ENCODE measurements at regions not wholly inside any gene's neighbourhood (a gene's known extent, or its start where the extent isn't known, plus 50 kb on each side); places are given as distances from the start of the nearest gene placed in this dataset.

DNA sequence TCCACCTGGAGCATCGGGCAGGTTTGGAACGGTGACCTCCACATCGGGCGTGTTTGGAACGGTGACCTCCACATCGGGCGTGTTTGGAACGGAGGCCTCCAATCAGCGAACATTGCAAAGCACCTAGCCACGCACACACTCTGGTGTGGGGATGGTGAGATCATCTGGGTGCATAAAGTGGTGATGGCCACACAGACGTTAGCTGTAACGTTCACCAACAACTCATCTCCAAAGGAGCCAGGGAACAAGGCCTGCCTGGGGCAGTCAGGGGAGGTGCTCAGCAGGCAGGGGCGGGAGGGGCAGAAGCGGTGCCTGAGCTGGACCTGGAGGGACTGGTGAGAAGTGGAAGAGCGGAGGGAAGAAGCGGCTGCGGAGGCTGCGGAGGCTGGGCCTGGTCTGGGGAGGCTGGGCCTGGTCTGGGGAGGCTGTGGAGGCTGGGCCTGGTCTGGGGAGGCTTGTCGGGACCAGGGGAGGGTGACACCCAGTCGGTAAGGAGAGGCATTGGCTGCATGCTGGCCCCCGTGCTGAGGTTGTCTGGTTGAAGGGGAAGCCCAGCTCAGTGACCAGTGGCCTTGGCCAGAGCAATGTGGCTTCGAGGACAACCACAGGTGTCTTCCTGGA, 89.9 kb downstream of the PSMB1 start:
- TF ChIP-seq, protein P1, sequence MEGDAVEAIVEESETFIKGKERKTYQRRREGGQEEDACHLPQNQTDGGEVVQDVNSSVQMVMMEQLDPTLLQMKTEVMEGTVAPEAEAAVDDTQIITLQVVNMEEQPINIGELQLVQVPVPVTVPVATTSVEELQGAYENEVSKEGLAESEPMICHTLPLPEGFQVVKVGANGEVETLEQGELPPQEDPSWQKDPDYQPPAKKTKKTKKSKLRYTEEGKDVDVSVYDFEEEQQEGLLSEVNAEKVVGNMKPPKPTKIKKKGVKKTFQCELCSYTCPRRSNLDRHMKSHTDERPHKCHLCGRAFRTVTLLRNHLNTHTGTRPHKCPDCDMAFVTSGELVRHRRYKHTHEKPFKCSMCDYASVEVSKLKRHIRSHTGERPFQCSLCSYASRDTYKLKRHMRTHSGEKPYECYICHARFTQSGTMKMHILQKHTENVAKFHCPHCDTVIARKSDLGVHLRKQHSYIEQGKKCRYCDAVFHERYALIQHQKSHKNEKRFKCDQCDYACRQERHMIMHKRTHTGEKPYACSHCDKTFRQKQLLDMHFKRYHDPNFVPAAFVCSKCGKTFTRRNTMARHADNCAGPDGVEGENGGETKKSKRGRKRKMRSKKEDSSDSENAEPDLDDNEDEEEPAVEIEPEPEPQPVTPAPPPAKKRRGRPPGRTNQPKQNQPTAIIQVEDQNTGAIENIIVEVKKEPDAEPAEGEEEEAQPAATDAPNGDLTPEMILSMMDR (IDR thresholded peaks at IDR 0.05; ENCODE audit: unreplicated experiment): no peak
- Mint-ChIP-seq H3K36me3 (no peaks in the 10 kb centered on the region), H3K9me3 (peaks cover 3% of the 10 kb centered on the region), H3K27me3 (ENCODE audit: low read depth) (peaks cover 12% of the 10 kb centered on the region), H3K4me1 (no peaks in the 10 kb centered on the region), H3K4me3 (no peak overlapping the region), H3K27ac (no peak overlapping the region)
- DNase-seq (ENCODE audit: low spot score in 2 of 2, unreplicated experiment in 2 of 2): no peak

GRCh38 chr6:170462366-170463020, 90.6 kb downstream of the PSMB1 start:
- peaks cover 12% of the 10 kb centered on the region for H3K27me3 Mint-ChIP-seq (ENCODE audit: low read depth)
- TF ChIP-seq, protein P1 (IDR thresholded peaks at IDR 0.05; ENCODE audit: unreplicated experiment): no peak
- DNase-seq (ENCODE audit: low spot score in 2 of 2, unreplicated experiment in 2 of 2): no peak
- H3K36me3 Mint-ChIP-seq: no peaks in the 10 kb centered on the region
- H3K9me3 Mint-ChIP-seq: no peaks in the 10 kb centered on the region
- no peaks in the 10 kb centered on the region for H3K4me1 Mint-ChIP-seq
- no peak overlapping the region for H3K4me3 Mint-ChIP-seq
- H3K27ac Mint-ChIP-seq: no peak overlapping the region

GRCh38 chr6:170461556-170462365, 91.3 kb downstream of the PSMB1 start:
- no peak overlapping the region for H3K27ac Mint-ChIP-seq
- H3K27me3 Mint-ChIP-seq (ENCODE audit: low read depth): peaks cover 14% of the 10 kb centered on the region
- peak in 1 of 2 experiments; percentile 36 for DNase-seq (ENCODE audit: low spot score in 2 of 2, unreplicated experiment in 2 of 2)
- no peaks in the 10 kb centered on the region for H3K4me1 Mint-ChIP-seq
- H3K36me3 Mint-ChIP-seq: no peaks in the 10 kb centered on the region
- TF ChIP-seq, protein P1 (IDR thresholded peaks at IDR 0.05; ENCODE audit: unreplicated experiment): no peak
- no peaks in the 10 kb centered on the region for H3K9me3 Mint-ChIP-seq
- H3K4me3 Mint-ChIP-seq: no peak overlapping the region

- H3K27me3 Mint-ChIP-seq (ENCODE audit: low read depth): peaks cover 14% of the 10 kb centered on the region
- TF ChIP-seq, protein P1 (IDR thresholded peaks at IDR 0.05; ENCODE audit: unreplicated experiment): no peak
- no peaks in the 10 kb centered on the region for H3K9me3 Mint-ChIP-seq
- H3K27ac Mint-ChIP-seq: no peak overlapping the region
- no peak overlapping the region for H3K4me3 Mint-ChIP-seq
- no peaks in the 10 kb centered on the region for H3K4me1 Mint-ChIP-seq
- DNase-seq (ENCODE audit: low spot score in 2 of 2, unreplicated experiment in 2 of 2): no peak
- H3K36me3 Mint-ChIP-seq: no peaks in the 10 kb centered on the region
Measured at GRCh38 chr6:170461111-170461510, 92.0 kb downstream of the PSMB1 start.

DNA sequence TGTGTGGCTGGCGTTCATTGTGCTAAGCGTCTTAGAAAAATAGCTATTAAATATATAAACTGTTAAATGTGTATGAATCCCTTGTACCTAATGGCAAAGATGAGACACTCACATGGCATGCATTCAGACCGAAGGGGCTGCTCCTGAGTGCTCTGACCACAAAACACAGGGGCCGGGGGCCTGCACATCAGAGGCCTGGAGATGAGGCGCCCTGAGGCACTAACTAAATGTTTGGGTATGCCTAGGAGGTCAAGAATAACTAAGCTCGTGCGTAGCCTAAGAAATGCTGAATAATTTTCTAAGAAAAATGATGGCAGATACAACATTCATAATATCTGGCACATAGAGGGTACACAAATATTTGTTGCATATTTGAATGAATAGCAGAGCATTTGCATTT, 92.5 kb downstream of the PSMB1 start:
- TF ChIP-seq, protein P1 (IDR thresholded peaks at IDR 0.05; ENCODE audit: unreplicated experiment): no peak
- H3K27ac Mint-ChIP-seq: no peak overlapping the region
- no peaks in the 10 kb centered on the region for H3K36me3 Mint-ChIP-seq
- H3K27me3 Mint-ChIP-seq (ENCODE audit: low read depth): peaks cover 14% of the 10 kb centered on the region
- no peak for DNase-seq (ENCODE audit: low spot score in 2 of 2, unreplicated experiment in 2 of 2)
- no peaks in the 10 kb centered on the region for H3K4me1 Mint-ChIP-seq
- no peak overlapping the region for H3K4me3 Mint-ChIP-seq
- H3K9me3 Mint-ChIP-seq: no peaks in the 10 kb centered on the region

Data from mesothelial cell of epicardium (in vitro differentiated cells).